H1 (cell line): ENCODE measurements at regions not wholly inside any gene's neighbourhood (a gene's known extent, or its start where the extent isn't known, plus 50 kb on each side); places are given as distances from the start of the nearest gene placed in this dataset.

Experiments
- CTCF ChIA-PET: fragments of 300-600 bp; sonication (Branson Sonifier 250); formaldehyde crosslinking; loops from one replicate; lab custom pipeline; 2021; ENCODE audit not compliant: partially characterized antibody; lab: Charles Lee
- POLR2A ChIA-PET: fragments of 300-600 bp; sonication (Branson Sonifier 250); formaldehyde crosslinking; loops from one replicate; lab custom pipeline; 2021; ENCODE audit warnings: inconsistent platforms; ENCODE audit not compliant: partially characterized antibody; lab: Charles Lee
- DNase-seq, 2 experiments: peaks; one replicate each; pipeline versions ENCODE4 v3.0.0 to v3.0.0-alpha.2; 2010 to 2022; ENCODE audit warnings: low spot score in 2 of 2, low read depth in 1 of 2, mixed read lengths in 1 of 2
- FAIRE-seq: peaks from 2 replicates; lab custom pipeline; 2011; peaks lifted over from hg19 to GRCh38; lab: Jason Lieb, UNC
- H2AFZ ChIP-seq: 2 replicates; pipeline ENCODE4 v1.8.1; 2012; ENCODE audit warnings: low read length, inconsistent platforms
- H2AK5ac ChIP-seq: 2 replicates; pipeline ENCODE4 v1.6.1; 2013; ENCODE audit warnings: low read depth, low read length
- H2BK120ac ChIP-seq: replicated peaks from 2 replicates; pipeline ENCODE3; 2013; ENCODE audit warnings: low read depth, low read length, inconsistent platforms
- H2BK12ac ChIP-seq: 2 replicates; pipeline ENCODE4 v1.6.1; 2013; ENCODE audit warnings: low read depth, low read length
- H2BK15ac ChIP-seq: 2 replicates; pipeline ENCODE4 v1.6.1; 2013; ENCODE audit warnings: low read length
- H2BK20ac ChIP-seq: 2 replicates; pipeline ENCODE4 v1.6.1; 2013; ENCODE audit warnings: low read length
- H2BK5ac ChIP-seq: 2 replicates; pipeline ENCODE4 v1.6.1; 2013; ENCODE audit warnings: low read depth, low read length
- H3K14ac ChIP-seq: 2 replicates; pipeline ENCODE4 v1.6.1; 2013; ENCODE audit warnings: inconsistent platforms; ENCODE audit not compliant: insufficient read length
- H3K18ac ChIP-seq: 2 replicates; pipeline ENCODE4 v1.6.1; 2013; ENCODE audit warnings: low read length; ENCODE audit errors: extremely low read depth
- H3K23ac ChIP-seq: 2 replicates; pipeline ENCODE4 v1.6.1; 2013; ENCODE audit warnings: inconsistent platforms; ENCODE audit not compliant: insufficient read length
- H3K23me2 ChIP-seq: 2 replicates; pipeline ENCODE4 v1.6.1; 2013; ENCODE audit warnings: low read depth, low read length
- H3K27ac ChIP-seq: 2 replicates; pipeline ENCODE4 v1.6.1; 2011; ENCODE audit warnings: low read depth, low read length, inconsistent platforms
- H3K27me3 ChIP-seq, 4 experiments: replicated peaks in 1 of 4; 1 replicate in 1 of 4; 2 replicates in 3 of 4; pipeline versions ENCODE4 v1.6.1 to v1.8.1; 2011 to 2013; ENCODE audit warnings: low read length in 3 of 4, mild to moderate bottlenecking in 3 of 4, inconsistent platforms in 2 of 4, mixed read lengths in 2 of 4, moderate library complexity in 1 of 4; ENCODE audit not compliant: control insufficient read depth in 3 of 4, insufficient read depth in 3 of 4; ENCODE audit errors: extremely low read depth in 1 of 4
- H3K36me3 ChIP-seq, 4 experiments: 2 replicates each; pipeline versions ENCODE4 v1.6.1 to v1.8.1; 2011 to 2013; ENCODE audit warnings: mild to moderate bottlenecking in 4 of 4, low read length in 3 of 4, moderate library complexity in 2 of 4, control low read depth in 1 of 4, inconsistent platforms in 1 of 4; ENCODE audit not compliant: insufficient read depth in 4 of 4, control insufficient read depth in 2 of 4
- H3K4ac ChIP-seq: replicated peaks from 2 replicates; pipeline ENCODE3; 2013; ENCODE audit warnings: low read length, low read depth, mixed read lengths, inconsistent platforms; ENCODE audit not compliant: insufficient read length
- H3K4me1 ChIP-seq, 4 experiments: replicated peaks in 1 of 4; 1 replicate in 1 of 4; 2 replicates in 3 of 4; pipeline versions ENCODE4 v1.6.1 to v1.8.1; 2011 to 2013; ENCODE audit warnings: low read length in 3 of 4, inconsistent platforms in 2 of 4, mixed read lengths in 1 of 4; ENCODE audit not compliant: insufficient read depth in 4 of 4, control insufficient read depth in 3 of 4
- H3K4me2 ChIP-seq, 2 experiments: 2 replicates each; pipeline versions ENCODE4 v1.6.1 to v1.8.1; 2011 to 2013; ENCODE audit warnings: low read depth in 2 of 2, low read length in 2 of 2, control low read depth in 1 of 2, inconsistent platforms in 1 of 2, mild to moderate bottlenecking in 1 of 2; ENCODE audit not compliant: insufficient read depth in 1 of 2
- H3K4me3 ChIP-seq, 4 experiments: fragments of 200-600, 300-600 bp in 1 of 4; sonication (generic), shearing (Covaris generic), sonication (Bioruptor Twin) in 1 of 4; 2 replicates each; pipeline versions ENCODE4 v1.5.1 to v1.8.1; 2011 to 2016; ENCODE audit warnings: low read length in 4 of 4, low read depth in 3 of 4, control low read depth in 2 of 4, inconsistent platforms in 2 of 4, mild to moderate bottlenecking in 2 of 4, mixed read lengths in 1 of 4, moderate library complexity in 1 of 4; ENCODE audit not compliant: insufficient read depth in 2 of 4; ENCODE audit errors: extremely low read depth in 1 of 4
- H3K56ac ChIP-seq: replicated peaks from 2 replicates; pipeline ENCODE3; 2013; ENCODE audit warnings: low read depth, mild to moderate bottlenecking, mixed read lengths, low read length, inconsistent platforms; ENCODE audit not compliant: insufficient read length
- H3K79me1 ChIP-seq: 2 replicates; pipeline ENCODE4 v1.6.1; 2013; ENCODE audit warnings: low read depth, low read length, control low read depth
- H3K79me2 ChIP-seq, 2 experiments: 2 replicates each; pipeline versions ENCODE4 v1.6.1 to v1.8.1; 2012 to 2013; ENCODE audit warnings: low read length in 2 of 2, mild to moderate bottlenecking in 2 of 2, inconsistent platforms in 1 of 2; ENCODE audit not compliant: insufficient read depth in 2 of 2, control insufficient read depth in 1 of 2
- H3K9ac ChIP-seq, 4 experiments: replicated peaks in 1 of 4; 1 replicate in 1 of 4; 2 replicates in 3 of 4; pipeline versions ENCODE4 v1.6.1 to v1.8.1; 2011 to 2013; ENCODE audit warnings: low read depth in 3 of 4, low read length in 3 of 4, control low read depth in 2 of 4, mild to moderate bottlenecking in 2 of 4, moderate library complexity in 2 of 4, inconsistent platforms in 1 of 4; ENCODE audit errors: extremely low read depth in 1 of 4
- H3K9me3 ChIP-seq, 2 experiments: 2 replicates each; pipeline versions ENCODE4 v1.6.1 to v1.8.1; 2012 to 2013; ENCODE audit warnings: mild to moderate bottlenecking in 2 of 2, moderate library complexity in 2 of 2, control low read depth in 1 of 2, inconsistent platforms in 1 of 2, low read depth in 1 of 2, low read length in 1 of 2, mixed read lengths in 1 of 2; ENCODE audit not compliant: insufficient read depth in 2 of 2
- H4K20me1 ChIP-seq, 2 experiments: replicated peaks in 1 of 2; 2 replicates each; pipeline versions ENCODE3 to v1.8.1; 2011 to 2013; ENCODE audit warnings: inconsistent platforms in 2 of 2, low read length in 2 of 2, mild to moderate bottlenecking in 1 of 2; ENCODE audit not compliant: insufficient read depth in 2 of 2, control insufficient read depth in 1 of 2
- H4K5ac ChIP-seq: 2 replicates; pipeline ENCODE4 v1.6.1; 2013; ENCODE audit warnings: low read length, low read depth, mixed read lengths, inconsistent platforms; ENCODE audit not compliant: insufficient read length
- H4K8ac ChIP-seq: 2 replicates; pipeline ENCODE4 v1.8.0; 2013; ENCODE audit warnings: mild to moderate bottlenecking, moderate library complexity, low read length, inconsistent platforms; ENCODE audit not compliant: insufficient read depth; ENCODE audit errors: extremely low read depth
- H4K91ac ChIP-seq: replicated peaks from 2 replicates; pipeline ENCODE3; 2013; ENCODE audit warnings: low read length, mixed read lengths, inconsistent platforms; ENCODE audit not compliant: insufficient read length
- ASH2L ChIP-seq: fragments of 200-600, 300-600 bp; sonication (generic); IDR thresholded peaks from one replicate; pipeline ENCODE4 v1.7.1; 2017; ENCODE audit warnings: low read length
- ATF2 ChIP-seq: IDR thresholded peaks from 2 replicates; pipeline ENCODE4 v1.6.1; 2012; ENCODE audit warnings: low read length, inconsistent platforms
- BACH1 ChIP-seq: IDR thresholded peaks from 2 replicates; pipeline ENCODE4 v1.6.1; 2012; ENCODE audit warnings: low read length, improper control_type of control experiment
- CBX5 ChIP-seq: fragments of 300-800, 300-1000 bp; sonication (generic); IDR thresholded peaks from 2 replicates; pipeline ENCODE4 v1.7.1; 2016; ENCODE audit warnings: antibody characterized with exemption, low read length, low read depth
- CEBPB ChIP-seq: IDR thresholded peaks from 2 replicates; pipeline ENCODE4 v1.6.1; 2012; ENCODE audit warnings: low read depth, low read length
- CREB1 ChIP-seq: IDR thresholded peaks from 2 replicates; pipeline ENCODE4 v1.6.1; 2012; ENCODE audit warnings: inconsistent platforms
- GABPA ChIP-seq: IDR thresholded peaks from 2 replicates; pipeline ENCODE4 v1.6.1; 2011; ENCODE audit warnings: mild to moderate bottlenecking, low read length, moderate library complexity, borderline replicate concordance; ENCODE audit not compliant: insufficient read depth
- KDM1A ChIP-seq: fragments of 200-600, 300-600 bp; sonication (generic); IDR thresholded peaks from 2 replicates; pipeline ENCODE4 v1.7.1; 2016; ENCODE audit warnings: mild to moderate bottlenecking, low read length, borderline replicate concordance
- KDM5A ChIP-seq: fragments of 200-600 bp; IDR thresholded peaks from 2 replicates; pipeline ENCODE4 v1.7.1; 2012; ENCODE audit warnings: mild to moderate bottlenecking, low read length, inconsistent platforms, mixed read lengths
- SIN3A ChIP-seq, 2 experiments: IDR thresholded peaks in 1 of 2; conservative IDR thresholded peaks in 1 of 2; 2 replicates each; pipeline ENCODE4 v1.6.1; 2011 to 2012; ENCODE audit warnings: low read length in 2 of 2, improper control_type of control experiment in 1 of 2, low read depth in 1 of 2, mild to moderate bottlenecking in 1 of 2
- SIRT6 ChIP-seq: IDR thresholded peaks from one replicate; pipeline ENCODE4 v1.7.1; 2012; ENCODE audit warnings: low read length, inconsistent platforms
- SRF ChIP-seq: IDR thresholded peaks from 2 replicates; pipeline ENCODE4 v1.6.1; 2011; ENCODE audit warnings: mild to moderate bottlenecking, low read depth, low read length, moderate library complexity
- TCF12 ChIP-seq: IDR thresholded peaks from 2 replicates; pipeline ENCODE4 v1.6.1; 2011; ENCODE audit warnings: low read depth, mild to moderate bottlenecking, low read length
- TEAD4 ChIP-seq: IDR thresholded peaks from 2 replicates; pipeline ENCODE4 v1.6.1; 2012; ENCODE audit warnings: low read depth, low read length, inconsistent platforms, mixed read lengths
- WGBS, 2 experiments: shearing (Covaris generic) in 1 of 2; methylation state at CpG; one replicate each; pipeline versions ENCODE4 v1.1.6 to v1.1.7; 2013 to 2015; ENCODE audit warnings: low lambda C conversion rate in 2 of 2, mixed read lengths in 2 of 2, inconsistent platforms in 1 of 2, low coverage in 1 of 2, missing lambda C conversion rate in 1 of 2; ENCODE audit not compliant: insufficient replicate concordance in 2 of 2, insufficient coverage in 1 of 2, insufficient read length in 1 of 2; ENCODE audit errors: extremely low coverage in 1 of 2, missing lambda C conversion rate in 1 of 2; 5-methylcytosine and 5-hydroxymethylcytosine counted together

GRCh38 chr13:39232401-39232980 is 194.2 kb downstream of the NHLRC3 start:
- Histone ChIP-seq H3K4ac (no peak overlapping the region), H2BK5ac (no peak overlapping the region), H3K27ac (no peak overlapping the region), H3K9ac (no peak overlapping the region), H3K79me2 (no peaks in the 10 kb centered on the region), H3K4me3 (no peak overlapping the region), H2BK120ac (no peak overlapping the region), H3K14ac (no peak overlapping the region), H3K9me3 (no peaks in the 10 kb centered on the region), H2AFZ (no peak overlapping the region), H2AK5ac (no peak overlapping the region), H3K56ac (no peak overlapping the region), H3K23ac (no peak overlapping the region), H3K27me3 (no peaks in the 10 kb centered on the region), H4K8ac (no peak overlapping the region), H2BK20ac (no peak overlapping the region), H3K23me2 (no peaks in the 10 kb centered on the region), H3K79me1 (no peaks in the 10 kb centered on the region), H2BK15ac (no peak overlapping the region), H2BK12ac (no peak overlapping the region), H4K20me1 (no peaks in the 10 kb centered on the region), H3K36me3 (no peaks in the 10 kb centered on the region), H3K4me1 (no peaks in the 10 kb centered on the region), H4K91ac (no peak overlapping the region), H3K18ac (no peak overlapping the region), H3K4me2 (no peak overlapping the region), H4K5ac (no peak overlapping the region)
- no peak for DNase-seq
- no peak for FAIRE-seq
- ChIA-PET CTCF (interaction anchor here (1.5 kb wide), 1 partner anchor 380 kb away, joined by 5 read pairs; no protein-coding TSS in a partner anchor), POLR2A (no interaction called here)
- 73% methylated on average over 1 of the region's 1 CpG; no CpG with 5 or more reads in 1 of the 2 experiments for WGBS, 2 experiments
- TF ChIP-seq TCF12 (no peak), ASH2L (no peak), GABPA (no peak), BACH1 (no peak), SIN3A (conservative IDR thresholded peaks at IDR 0.05 in 1 of 2, IDR thresholded peaks at IDR 0.05 in 1 of 2; ENCODE audit: low read depth in 1 of 2, low read length in 2 of 2) (no peak), CEBPB (no peak), ATF2 (no peak), CREB1 (no peak), SRF (no peak), CBX5 (no peak), TEAD4 (no peak), SIRT6 (no peak), KDM5A (no peak), KDM1A (no peak)
